ENCODE measurements at regions not wholly inside any gene's neighbourhood (a gene's known extent, or its start where the extent isn't known, plus 50 kb on each side); places are given as distances from the start of the nearest gene placed in this dataset.
"Not testable (repeated sequence)": the region's sequence is repeated elsewhere in the genome, so short reads cannot be mapped to it uniquely, and the experiment has no call there.

DNA sequence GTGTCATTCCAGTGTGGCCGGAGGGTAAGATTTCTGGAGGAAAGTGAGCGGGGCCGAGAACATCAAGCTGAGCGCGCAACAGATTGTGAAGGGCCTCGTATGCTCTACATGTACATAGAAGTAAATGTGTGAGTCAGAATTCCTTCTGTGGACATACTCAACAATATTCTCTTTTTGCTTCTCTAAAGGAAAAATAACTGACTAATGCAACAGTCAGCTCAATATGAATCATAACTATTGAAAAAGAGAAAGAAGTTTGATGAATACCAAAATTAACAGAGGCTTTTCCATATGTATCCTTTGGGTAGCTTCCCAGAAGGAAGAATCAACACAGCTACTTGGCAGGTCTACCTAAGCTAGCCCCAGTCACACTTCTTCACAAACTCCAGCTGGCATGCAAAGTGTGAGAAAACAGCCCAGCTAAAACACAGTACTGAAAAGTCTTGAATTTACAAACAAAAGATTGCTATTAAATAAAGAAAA lies 87.5 kb upstream of the ZFP42 start:
- Mint-ChIP-seq H3K27ac (no peak overlapping the region), H3K4me3 (no peak overlapping the region), H3K9me3 (no peaks in the 10 kb centered on the region), H3K4me1 (no peaks in the 10 kb centered on the region), H3K27me3 (no peaks in the 10 kb centered on the region), H3K36me3 (no peaks in the 10 kb centered on the region)
- DNase-seq (no peak), ATAC-seq (ENCODE audit: low read depth) (no peak)
- POLR2A ChIA-PET: no interaction called here

GRCh38 chr4:187908731-187909130 lies 86.8 kb upstream of the ZFP42 start:
- no peak overlapping the region for H3K4me3 Mint-ChIP-seq
- peaks cover 2% of the 10 kb centered on the region for H3K9me3 Mint-ChIP-seq
- H3K27me3 Mint-ChIP-seq: no peaks in the 10 kb centered on the region
- ATAC-seq (ENCODE audit: low read depth) (no peak), DNase-seq (no peak)
- H3K27ac Mint-ChIP-seq: no peak overlapping the region
- H3K4me1 Mint-ChIP-seq: no peaks in the 10 kb centered on the region
- H3K36me3 Mint-ChIP-seq: no peaks in the 10 kb centered on the region
- POLR2A ChIA-PET: no interaction called here

GRCh38 chr4:187910741-187911140 lies 84.8 kb upstream of the ZFP42 start:
- Mint-ChIP-seq H3K27me3 (no peaks in the 10 kb centered on the region), H3K36me3 (no peaks in the 10 kb centered on the region), H3K27ac (no peak overlapping the region), H3K4me3 (no peak overlapping the region), H3K4me1 (no peaks in the 10 kb centered on the region), H3K9me3 (peaks cover 6% of the 10 kb centered on the region)
- DNase-seq (no peak), ATAC-seq (ENCODE audit: low read depth) (no peak)
- POLR2A ChIA-PET: no interaction called here

GRCh38 chr4:187915406-187915805 lies 80.2 kb upstream of the ZFP42 start:
- H3K27ac Mint-ChIP-seq; H3K27me3 Mint-ChIP-seq; DNase-seq; ATAC-seq (ENCODE audit: low read depth); POLR2A ChIA-PET; H3K4me3 Mint-ChIP-seq; H3K36me3 Mint-ChIP-seq; H3K4me1 Mint-ChIP-seq: not testable (repeated sequence)
- H3K9me3 Mint-ChIP-seq: peaks cover 10% of the 10 kb centered on the region

DNA sequence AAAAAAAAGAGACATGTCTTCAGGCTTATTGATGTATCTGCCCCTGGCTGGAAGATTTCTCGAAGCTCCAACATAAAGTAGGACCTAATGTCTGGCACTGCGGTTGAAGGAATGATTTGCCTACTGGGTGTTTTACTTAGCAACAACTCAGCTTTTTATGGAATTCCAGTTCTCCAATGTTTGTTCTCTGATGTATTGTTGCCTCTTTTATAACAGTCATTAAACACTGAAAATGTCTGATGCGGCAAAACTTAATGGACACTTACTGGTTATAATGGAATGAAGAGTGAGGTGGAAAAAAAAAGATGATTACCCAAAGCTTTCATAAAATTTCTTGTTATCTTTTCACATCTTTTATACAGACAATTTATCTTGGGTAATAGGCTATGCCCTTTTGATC lies 75.6 kb upstream of the ZFP42 start:
- peaks cover 4% of the 10 kb centered on the region for H3K9me3 Mint-ChIP-seq
- DNase-seq (no peak), ATAC-seq (ENCODE audit: low read depth) (no peak)
- no peak overlapping the region for H3K4me3 Mint-ChIP-seq
- H3K27ac Mint-ChIP-seq: no peak overlapping the region
- no peaks in the 10 kb centered on the region for H3K36me3 Mint-ChIP-seq
- no peaks in the 10 kb centered on the region for H3K4me1 Mint-ChIP-seq
- no peaks in the 10 kb centered on the region for H3K27me3 Mint-ChIP-seq
- POLR2A ChIA-PET: no interaction called here

GRCh38 chr4:187921946-187922623 lies 73.5 kb upstream of the ZFP42 start:
- Mint-ChIP-seq H3K4me1 (no peaks in the 10 kb centered on the region), H3K36me3 (no peaks in the 10 kb centered on the region), H3K27ac (no peak overlapping the region), H3K27me3 (no peaks in the 10 kb centered on the region), H3K9me3 (peaks cover 4% of the 10 kb centered on the region), H3K4me3 (no peak overlapping the region)
- ATAC-seq (ENCODE audit: low read depth) (no peak), DNase-seq (no peak)
- POLR2A ChIA-PET: no interaction called here

DNA sequence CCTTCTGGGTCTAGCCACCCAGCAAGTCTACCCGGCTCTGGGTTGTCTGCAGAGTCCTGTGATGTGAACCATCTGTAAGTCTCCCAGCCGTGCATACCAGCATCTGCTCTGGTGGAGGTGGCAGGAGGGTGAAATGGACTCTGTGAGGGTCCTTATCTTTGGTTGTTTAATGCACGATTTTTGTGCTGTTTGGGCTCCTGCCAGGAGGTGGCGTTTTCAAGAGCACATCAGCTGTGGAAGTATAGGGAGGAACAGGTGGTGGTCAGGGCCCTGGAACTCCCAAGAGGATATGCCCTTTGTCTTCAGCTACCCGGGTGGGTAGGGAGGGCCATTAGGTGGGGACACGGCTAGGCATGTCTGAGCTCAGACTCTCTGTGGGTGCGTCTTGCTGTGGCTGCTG lies 66.5 kb upstream of the ZFP42 start:
- no peaks in the 10 kb centered on the region for H3K36me3 Mint-ChIP-seq
- ATAC-seq (ENCODE audit: low read depth) (no peak), DNase-seq (no peak)
- POLR2A ChIA-PET: no interaction called here
- no peak overlapping the region for H3K27ac Mint-ChIP-seq
- H3K4me1 Mint-ChIP-seq: no peaks in the 10 kb centered on the region
- peaks cover 10% of the 10 kb centered on the region for H3K9me3 Mint-ChIP-seq
- H3K27me3 Mint-ChIP-seq: no peaks in the 10 kb centered on the region
- H3K4me3 Mint-ChIP-seq: no peak overlapping the region

DNA sequence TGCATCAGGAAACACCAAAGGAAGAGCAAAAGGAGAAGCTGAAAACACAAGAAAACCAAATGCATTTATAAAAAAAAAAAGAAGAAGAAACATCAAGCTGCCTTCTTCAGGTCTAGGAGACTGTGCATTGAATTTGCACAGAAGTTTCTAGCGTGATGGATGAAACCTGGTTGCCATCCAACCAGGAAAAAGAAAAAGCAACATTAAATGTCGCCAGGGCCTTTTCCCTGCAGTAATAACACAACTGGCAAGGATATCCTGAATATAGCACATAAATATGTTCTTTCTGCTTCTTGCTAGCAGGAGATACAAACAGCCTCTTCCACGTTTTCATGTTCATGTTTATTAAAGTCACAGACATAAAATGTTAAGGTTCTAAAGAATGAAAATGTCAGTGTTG lies 60.8 kb upstream of the ZFP42 start:
- Mint-ChIP-seq H3K4me1 (no peaks in the 10 kb centered on the region), H3K9me3 (peaks cover 6% of the 10 kb centered on the region), H3K27me3 (no peaks in the 10 kb centered on the region), H3K27ac (no peak overlapping the region), H3K4me3 (no peak overlapping the region), H3K36me3 (no peaks in the 10 kb centered on the region)
- POLR2A ChIA-PET: no interaction called here
- DNase-seq (no peak), ATAC-seq (ENCODE audit: low read depth) (no peak)

- no peaks in the 10 kb centered on the region for H3K36me3 Mint-ChIP-seq
- H3K27me3 Mint-ChIP-seq: no peaks in the 10 kb centered on the region
- no peaks in the 10 kb centered on the region for H3K4me1 Mint-ChIP-seq
- H3K4me3 Mint-ChIP-seq: no peak overlapping the region
- no peak for ATAC-seq (ENCODE audit: low read depth)
- no peak overlapping the region for H3K27ac Mint-ChIP-seq
- DNase-seq: no peak
- POLR2A ChIA-PET: no interaction called here
- H3K9me3 Mint-ChIP-seq: peaks cover 8% of the 10 kb centered on the region
Observed at GRCh38 chr4:187937557-187937956, 58.0 kb upstream of the ZFP42 start.

- Mint-ChIP-seq H3K4me1 (no peaks in the 10 kb centered on the region), H3K27ac (no peak overlapping the region), H3K27me3 (no peaks in the 10 kb centered on the region), H3K9me3 (peaks cover 9% of the 10 kb centered on the region), H3K36me3 (no peaks in the 10 kb centered on the region), H3K4me3 (no peak overlapping the region)
- ATAC-seq (ENCODE audit: low read depth) (no peak), DNase-seq (no peak)
- POLR2A ChIA-PET: no interaction called here
Observed at GRCh38 chr4:187940299-187940698, 55.3 kb upstream of the ZFP42 start.

- H3K9me3 Mint-ChIP-seq: peaks cover 11% of the 10 kb centered on the region
- H3K4me1 Mint-ChIP-seq: no peaks in the 10 kb centered on the region
- DNase-seq (no peak), ATAC-seq (ENCODE audit: low read depth) (no peak)
- no peaks in the 10 kb centered on the region for H3K27me3 Mint-ChIP-seq
- H3K4me3 Mint-ChIP-seq: no peak overlapping the region
- POLR2A ChIA-PET: no interaction called here
- H3K36me3 Mint-ChIP-seq: no peaks in the 10 kb centered on the region
- H3K27ac Mint-ChIP-seq: no peak overlapping the region
Observed at GRCh38 chr4:187942968-187943367, 52.6 kb upstream of the ZFP42 start.

- no peak for DNase-seq
- POLR2A ChIA-PET: no interaction called here
- H3K27me3 Mint-ChIP-seq: no peaks in the 10 kb centered on the region
- no peak for ATAC-seq (ENCODE audit: low read depth)
- peaks cover 10% of the 10 kb centered on the region for H3K9me3 Mint-ChIP-seq
- no peaks in the 10 kb centered on the region for H3K36me3 Mint-ChIP-seq
- H3K27ac Mint-ChIP-seq: no peak overlapping the region
- H3K4me3 Mint-ChIP-seq: no peak overlapping the region
- no peaks in the 10 kb centered on the region for H3K4me1 Mint-ChIP-seq
Observed at GRCh38 chr4:187944179-187944578, 51.4 kb upstream of the ZFP42 start.

All from activated naive CD8-positive, alpha-beta T cell treated with anti-CD3 and anti-CD28 coated beads, Interleukin-2, amount 10 ng/mL, durations not matched to agents 7 days and 5 days (primary cell).